ENCODE measurements at regions not wholly inside any gene's neighbourhood (a gene's known extent, or its start where the extent isn't known, plus 50 kb on each side); places are given as distances from the start of the nearest gene placed in this dataset.

GRCh38 chr22:48884324-48884723 is 943.3 kb downstream of the BRD1 start:
- DNase-seq (ENCODE audit: low spot score): no peak
- Histone ChIP-seq H4K20me1 (ENCODE audit: insufficient read depth, low read length) (no peaks in the 10 kb centered on the region), H3K9me3 (ENCODE audit: low read length) (no peaks in the 10 kb centered on the region), H3K27me3 (ENCODE audit: control insufficient read depth in 1 of 2, insufficient read depth in 2 of 2, low read length in 2 of 2) (peaks cover 1 to 7% of the 10 kb centered on the region in 2 experiments; a peak in 1 of 5 replicates), H3K4me3 (replicated peaks in 1 of 3; ENCODE audit: insufficient read depth in 1 of 3, low read depth in 2 of 3, low read length in 3 of 3) (no peak overlapping the region), H3K9ac (ENCODE audit: insufficient read depth, low read depth, low read length) (no peak overlapping the region), H3K27ac (ENCODE audit: extremely low read length, insufficient read depth, low read length) (no peak overlapping the region), H3K79me2 (ENCODE audit: insufficient read depth, low read length) (no peaks in the 10 kb centered on the region), H3K36me3 (replicated peaks in 1 of 2; ENCODE audit: control insufficient read depth in 1 of 2, insufficient read depth in 2 of 2, low read length in 2 of 2) (no peaks in the 10 kb centered on the region), H3K4me1 (ENCODE audit: insufficient read depth, low read length) (no peaks in the 10 kb centered on the region), H2AFZ (ENCODE audit: low read length) (no peak overlapping the region), H3K4me2 (ENCODE audit: low read depth, low read length) (no peak overlapping the region)
- FAIRE-seq: no peak
- ChIA-PET POLR2A (no interaction called here), CTCF (ENCODE audit: low intra/inter-chr PET ratio, low total read pairs) (no interaction called here)
- 59% methylated on average over 10 of the region's 12 CpGs for WGBS (ENCODE audit: low lambda C conversion rate)
- intact Hi-C loops (cut with micrococcal nuclease; ENCODE audit: unreplicated experiment): no loop called here
- in situ Hi-C loops (cut with HindIII; ENCODE audit: extremely low pct_ligation_motif_present, low pct_unique_long_range_greater_than_20kb): no loop called here
- BruUV-seq (replicated peaks): no TSS peak
- ATAC-seq: no peak
- TF ChIP-seq ZNF10 (CRISPR knock-in tag; IDR thresholded peaks at IDR 0.05; ENCODE audit: borderline replicate concordance, low read depth) (no peak), NFYC (CRISPR knock-in tag; IDR thresholded peaks at IDR 0.05) (no peak), KLF12 (CRISPR knock-in tag; IDR thresholded peaks at IDR 0.05; ENCODE audit: borderline replicate concordance) (no peak), ZNF512B (CRISPR knock-in tag; IDR thresholded peaks at IDR 0.05; ENCODE audit: borderline replicate concordance) (no peak), BCL6 (CRISPR knock-in tag; IDR thresholded peaks at IDR 0.05) (no peak), ZBTB46 (CRISPR knock-in tag; IDR thresholded peaks at IDR 0.05; ENCODE audit: borderline replicate concordance) (no peak), ZNF776 (CRISPR knock-in tag; IDR thresholded peaks at IDR 0.05) (no peak), HDAC6 (IDR thresholded peaks at IDR 0.05; ENCODE audit: low read depth, low read length) (no peak), ZNF556 (CRISPR knock-in tag; IDR thresholded peaks at IDR 0.05; ENCODE audit: borderline replicate concordance) (no peak), ZNF7 (CRISPR knock-in tag; IDR thresholded peaks at IDR 0.05) (no peak), ZNF441 (CRISPR knock-in tag; IDR thresholded peaks at IDR 0.05; ENCODE audit: borderline replicate concordance) (no peak), DNMT3B (CRISPR knock-in tag; conservative IDR thresholded peaks at IDR 0.05) (no peak), TRIM22 (IDR thresholded peaks at IDR 0.05) (no peak), BRCA1 (CRISPR knock-in tag; IDR thresholded peaks at IDR 0.05) (no peak), ZNF558 (CRISPR knock-in tag; IDR thresholded peaks at IDR 0.05; ENCODE audit: borderline replicate concordance) (no peak), POLR2AphosphoS5 (IDR thresholded peaks at IDR 0.05; ENCODE audit: low read depth, low read length) (no peak)

Measured in HepG2 (cell line).